ENCODE measurements at regions not wholly inside any gene's neighbourhood (a gene's known extent, or its start where the extent isn't known, plus 50 kb on each side); places are given as distances from the start of the nearest gene placed in this dataset.

- TF ChIP-seq CTCF (IDR thresholded peaks at IDR 0.05; ENCODE audit: low read length) (no peak), EZH2 (IDR thresholded peaks at IDR 0.05; ENCODE audit: borderline replicate concordance, low read length) (no peak)
These were observed 294.8 kb downstream of the RNF144B start for GRCh38 chr6:18681832-18682503.

Measured in OCI-LY1 (cell line).